Stimulated activated memory B cell treated with anti-CD40 and anti-IgM and Interleukin-4, amounts not matched to agents 10 μg/mL and 1 μg/mL and 100 μg/mL, for 72 hours (primary cell): ENCODE measurements at regions not wholly inside any gene's neighbourhood (a gene's known extent, or its start where the extent isn't known, plus 50 kb on each side); places are given as distances from the start of the nearest gene placed in this dataset.

Experiments used
- ATAC-seq: fragments of 150-1000 bp; cut with Tn5 transposase; 2 replicates; pipeline ENCODE4 v1.10.0; 2021
- H3K27ac Mint-ChIP-seq: one replicate; pipeline ENCODE4 v1.8.0; 2022; ENCODE audit warnings: mild to moderate bottlenecking, mixed read lengths
- H3K27me3 Mint-ChIP-seq: one replicate; pipeline ENCODE4 v1.8.0; 2022; ENCODE audit warnings: mixed read lengths
- H3K36me3 Mint-ChIP-seq: one replicate; pipeline ENCODE4 v1.8.0; 2022; ENCODE audit warnings: mixed read lengths
- H3K4me1 Mint-ChIP-seq: one replicate; pipeline ENCODE4 v1.8.0; 2022; ENCODE audit warnings: mixed read lengths
- H3K4me3 Mint-ChIP-seq: one replicate; pipeline ENCODE4 v1.8.0; 2022; ENCODE audit warnings: mild to moderate bottlenecking, moderate library complexity, mixed read lengths
- H3K9me3 Mint-ChIP-seq: one replicate; pipeline ENCODE4 v1.8.0; 2022; ENCODE audit warnings: mixed read lengths

GRCh38 chr12:3363608-3364007 lies 127.4 kb upstream of the PRMT8 start:
- no peaks in the 10 kb centered on the region for H3K36me3 Mint-ChIP-seq
- peaks cover 4% of the 10 kb centered on the region for H3K4me1 Mint-ChIP-seq
- peak; percentile 62 for ATAC-seq
- H3K9me3 Mint-ChIP-seq = no peaks in the 10 kb centered on the region
- no peak overlapping the region for H3K4me3 Mint-ChIP-seq
- no peak overlapping the region for H3K27ac Mint-ChIP-seq
- H3K27me3 Mint-ChIP-seq = peaks cover 22% of the 10 kb centered on the region

- Mint-ChIP-seq H3K36me3 (no peaks in the 10 kb centered on the region), H3K27ac (no peak overlapping the region), H3K4me1 (peaks cover 4% of the 10 kb centered on the region), H3K27me3 (peaks cover 18% of the 10 kb centered on the region), H3K4me3 (no peak overlapping the region), H3K9me3 (no peaks in the 10 kb centered on the region)
- ATAC-seq = no peak
These were observed 126.8 kb upstream of the PRMT8 start for GRCh38 chr12:3364226-3364625.

GRCh38 chr12:3364661-3365462 lies 126.1 kb upstream of the PRMT8 start:
- Mint-ChIP-seq H3K36me3 (no peaks in the 10 kb centered on the region), H3K27ac (no peak overlapping the region), H3K4me1 (peaks cover 4% of the 10 kb centered on the region), H3K27me3 (peaks cover 14% of the 10 kb centered on the region), H3K9me3 (no peaks in the 10 kb centered on the region), H3K4me3 (no peak overlapping the region)
- ATAC-seq = no peak

- peak; percentile 28 for ATAC-seq
- no peaks in the 10 kb centered on the region for H3K9me3 Mint-ChIP-seq
- no peak overlapping the region for H3K27ac Mint-ChIP-seq
- peaks cover 14% of the 10 kb centered on the region for H3K27me3 Mint-ChIP-seq
- peaks cover 4% of the 10 kb centered on the region for H3K4me1 Mint-ChIP-seq
- no peaks in the 10 kb centered on the region for H3K36me3 Mint-ChIP-seq
- peak overlapping the region; percentile 31 for H3K4me3 Mint-ChIP-seq
These were observed 125.3 kb upstream of the PRMT8 start for GRCh38 chr12:3365463-3366411.

GRCh38 chr12:3366451-3367110 lies 124.4 kb upstream of the PRMT8 start:
- H3K36me3 Mint-ChIP-seq = no peaks in the 10 kb centered on the region
- peaks cover 4% of the 10 kb centered on the region for H3K4me1 Mint-ChIP-seq
- H3K27ac Mint-ChIP-seq = no peak overlapping the region
- H3K9me3 Mint-ChIP-seq = no peaks in the 10 kb centered on the region
- H3K4me3 Mint-ChIP-seq = no peak overlapping the region
- ATAC-seq = no peak
- H3K27me3 Mint-ChIP-seq = peaks cover 14% of the 10 kb centered on the region

GRCh38 chr12:3367750-3368444 lies 123.1 kb upstream of the PRMT8 start:
- peaks cover 4% of the 10 kb centered on the region for H3K4me1 Mint-ChIP-seq
- no peak overlapping the region for H3K27ac Mint-ChIP-seq
- no peak for ATAC-seq
- H3K36me3 Mint-ChIP-seq = no peaks in the 10 kb centered on the region
- H3K4me3 Mint-ChIP-seq = no peak overlapping the region
- H3K9me3 Mint-ChIP-seq = no peaks in the 10 kb centered on the region
- H3K27me3 Mint-ChIP-seq = peaks cover 24% of the 10 kb centered on the region

- no peaks in the 10 kb centered on the region for H3K36me3 Mint-ChIP-seq
- ATAC-seq = no peak
- no peaks in the 10 kb centered on the region for H3K9me3 Mint-ChIP-seq
- H3K4me1 Mint-ChIP-seq = no peaks in the 10 kb centered on the region
- peaks cover 10% of the 10 kb centered on the region for H3K27me3 Mint-ChIP-seq
- H3K4me3 Mint-ChIP-seq = no peak overlapping the region
- H3K27ac Mint-ChIP-seq = no peak overlapping the region
These were observed 120.0 kb upstream of the PRMT8 start for GRCh38 chr12:3371018-3371417.

GRCh38 chr12:3375326-3375725 lies 115.7 kb upstream of the PRMT8 start:
- H3K36me3 Mint-ChIP-seq = no peaks in the 10 kb centered on the region
- H3K27me3 Mint-ChIP-seq = peaks cover 20% of the 10 kb centered on the region
- no peak for ATAC-seq
- H3K9me3 Mint-ChIP-seq = no peaks in the 10 kb centered on the region
- no peaks in the 10 kb centered on the region for H3K4me1 Mint-ChIP-seq
- no peak overlapping the region for H3K4me3 Mint-ChIP-seq
- no peak overlapping the region for H3K27ac Mint-ChIP-seq

GRCh38 chr12:3376779-3377455 lies 114.1 kb upstream of the PRMT8 start:
- H3K36me3 Mint-ChIP-seq = no peaks in the 10 kb centered on the region
- peaks cover 17% of the 10 kb centered on the region for H3K27me3 Mint-ChIP-seq
- no peaks in the 10 kb centered on the region for H3K4me1 Mint-ChIP-seq
- H3K9me3 Mint-ChIP-seq = no peaks in the 10 kb centered on the region
- no peak overlapping the region for H3K27ac Mint-ChIP-seq
- ATAC-seq = no peak
- no peak overlapping the region for H3K4me3 Mint-ChIP-seq

- Mint-ChIP-seq H3K27ac (no peak overlapping the region), H3K9me3 (no peaks in the 10 kb centered on the region), H3K27me3 (peaks cover 10% of the 10 kb centered on the region), H3K4me1 (no peaks in the 10 kb centered on the region), H3K4me3 (no peak overlapping the region), H3K36me3 (no peaks in the 10 kb centered on the region)
- ATAC-seq = no peak
These were observed 112.3 kb upstream of the PRMT8 start for GRCh38 chr12:3378655-3379054.

- H3K9me3 Mint-ChIP-seq = no peaks in the 10 kb centered on the region
- H3K4me3 Mint-ChIP-seq = no peak overlapping the region
- H3K27ac Mint-ChIP-seq = no peak overlapping the region
- no peak for ATAC-seq
- H3K27me3 Mint-ChIP-seq = peaks cover 10% of the 10 kb centered on the region
- H3K36me3 Mint-ChIP-seq = no peaks in the 10 kb centered on the region
- no peaks in the 10 kb centered on the region for H3K4me1 Mint-ChIP-seq
These were observed 111.9 kb upstream of the PRMT8 start for GRCh38 chr12:3379079-3379478.

GRCh38 chr12:3380200-3381043 lies 110.6 kb upstream of the PRMT8 start:
- Mint-ChIP-seq H3K27me3 (peaks cover 10% of the 10 kb centered on the region), H3K4me3 (no peak overlapping the region), H3K27ac (no peak overlapping the region), H3K9me3 (no peaks in the 10 kb centered on the region), H3K36me3 (no peaks in the 10 kb centered on the region), H3K4me1 (no peaks in the 10 kb centered on the region)
- ATAC-seq = no peak

GRCh38 chr12:3381059-3382047 lies 109.7 kb upstream of the PRMT8 start:
- Mint-ChIP-seq H3K27ac (no peak overlapping the region), H3K27me3 (peaks cover 10% of the 10 kb centered on the region), H3K4me1 (no peaks in the 10 kb centered on the region), H3K4me3 (no peak overlapping the region), H3K36me3 (no peaks in the 10 kb centered on the region), H3K9me3 (peaks cover 1% of the 10 kb centered on the region)
- no peak for ATAC-seq
